Cardiac muscle cell (in vitro differentiated cells and primary cell): ENCODE measurements at regions not wholly inside any gene's neighbourhood (a gene's known extent, or its start where the extent isn't known, plus 50 kb on each side); places are given as distances from the start of the nearest gene placed in this dataset.

ENCODE experiments used
- DNase-seq, 2 donors: peaks; one replicate each; pipeline versions ENCODE4 v3.0.0 to v3.0.0-alpha.2; 2010 to 2017; ENCODE audit warnings: low read depth in 1 of 2, low spot score in 1 of 2
- H3K27ac ChIP-seq: fragments of 200-600 bp; sonication (generic); 2 replicates; pipeline ENCODE4 v1.5.1; 2016
- H3K27me3 ChIP-seq: fragments of 200-600 bp; sonication (generic); 2 replicates; pipeline ENCODE4 v1.6.0; 2016; ENCODE audit warnings: control low read depth
- H3K36me3 ChIP-seq: fragments of 200-600 bp; sonication (generic); 2 replicates; pipeline ENCODE4 v1.5.1; 2016; ENCODE audit warnings: control low read depth
- H3K4me1 ChIP-seq: fragments of 200-600 bp; sonication (generic); 2 replicates; pipeline ENCODE4 v1.8.1; 2017; ENCODE audit warnings: low read depth, mild to moderate bottlenecking, mixed run types
- H3K4me3 ChIP-seq: fragments of 200-600 bp; sonication (generic); 2 replicates; pipeline ENCODE4 v1.5.1; 2016; ENCODE audit warnings: mild to moderate bottlenecking
- H3K9me3 ChIP-seq: fragments of 200-600 bp; sonication (generic); 2 replicates; pipeline ENCODE4 v1.5.1; 2017; ENCODE audit warnings: low read depth, mild to moderate bottlenecking, control low read depth
- TF ChIP-seq, protein P1 (sequence below): IDR thresholded peaks from 2 replicates; pipeline ENCODE4 v1.5.1; 2012; ENCODE audit warnings: low read depth, mild to moderate bottlenecking, low read length

DNA sequence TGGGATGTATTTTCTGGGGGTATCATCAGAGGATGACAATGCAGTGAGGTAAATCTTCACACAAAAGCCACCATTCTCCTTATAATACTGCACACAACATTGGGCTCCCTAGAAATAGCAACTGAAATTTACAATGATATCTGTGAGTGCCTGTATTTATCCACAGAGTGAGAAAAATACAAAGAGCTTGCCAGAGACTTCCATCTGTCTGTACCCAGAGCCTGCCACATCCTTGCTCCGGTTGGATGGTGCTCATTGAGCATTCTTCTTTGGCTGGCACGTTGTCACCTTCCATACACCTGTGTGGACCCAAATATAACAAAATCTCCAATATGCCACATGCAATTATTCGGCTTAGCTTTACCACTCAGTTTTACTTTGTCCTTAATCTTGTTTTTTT, 189.5 kb upstream of the UFM1 start:
- DNase-seq = no peak
- Histone ChIP-seq H3K27me3 (no peaks in the 10 kb centered on the region), H3K27ac (no peak overlapping the region), H3K4me1 (no peaks in the 10 kb centered on the region), H3K4me3 (no peak overlapping the region), H3K36me3 (no peaks in the 10 kb centered on the region), H3K9me3 (no peaks in the 10 kb centered on the region)
- TF ChIP-seq, protein P1, sequence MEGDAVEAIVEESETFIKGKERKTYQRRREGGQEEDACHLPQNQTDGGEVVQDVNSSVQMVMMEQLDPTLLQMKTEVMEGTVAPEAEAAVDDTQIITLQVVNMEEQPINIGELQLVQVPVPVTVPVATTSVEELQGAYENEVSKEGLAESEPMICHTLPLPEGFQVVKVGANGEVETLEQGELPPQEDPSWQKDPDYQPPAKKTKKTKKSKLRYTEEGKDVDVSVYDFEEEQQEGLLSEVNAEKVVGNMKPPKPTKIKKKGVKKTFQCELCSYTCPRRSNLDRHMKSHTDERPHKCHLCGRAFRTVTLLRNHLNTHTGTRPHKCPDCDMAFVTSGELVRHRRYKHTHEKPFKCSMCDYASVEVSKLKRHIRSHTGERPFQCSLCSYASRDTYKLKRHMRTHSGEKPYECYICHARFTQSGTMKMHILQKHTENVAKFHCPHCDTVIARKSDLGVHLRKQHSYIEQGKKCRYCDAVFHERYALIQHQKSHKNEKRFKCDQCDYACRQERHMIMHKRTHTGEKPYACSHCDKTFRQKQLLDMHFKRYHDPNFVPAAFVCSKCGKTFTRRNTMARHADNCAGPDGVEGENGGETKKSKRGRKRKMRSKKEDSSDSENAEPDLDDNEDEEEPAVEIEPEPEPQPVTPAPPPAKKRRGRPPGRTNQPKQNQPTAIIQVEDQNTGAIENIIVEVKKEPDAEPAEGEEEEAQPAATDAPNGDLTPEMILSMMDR = no peak

DNA sequence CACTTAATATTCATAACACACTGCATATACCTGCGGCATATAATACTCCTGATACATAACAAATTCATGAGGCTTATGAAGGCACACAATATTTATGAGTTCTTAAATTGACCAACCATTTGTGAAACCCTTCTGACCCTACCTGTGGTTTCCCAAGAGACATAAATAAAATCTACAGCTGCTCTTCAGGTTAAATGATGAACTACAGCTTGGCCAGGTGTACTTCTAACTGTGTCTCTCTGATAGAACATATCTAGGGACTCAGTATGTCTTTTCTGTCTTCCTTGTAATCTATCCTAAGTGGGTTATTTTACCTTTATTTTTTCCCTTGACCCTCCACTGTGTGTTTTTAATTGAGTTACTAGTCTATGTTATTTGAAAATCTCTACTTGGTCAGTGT, 189.9 kb upstream of the UFM1 start:
- TF ChIP-seq, protein P1 = no peak
- Histone ChIP-seq H3K9me3 (no peaks in the 10 kb centered on the region), H3K27me3 (no peaks in the 10 kb centered on the region), H3K27ac (no peak overlapping the region), H3K4me3 (no peak overlapping the region), H3K36me3 (no peaks in the 10 kb centered on the region), H3K4me1 (no peaks in the 10 kb centered on the region)
- DNase-seq = no peak

DNA sequence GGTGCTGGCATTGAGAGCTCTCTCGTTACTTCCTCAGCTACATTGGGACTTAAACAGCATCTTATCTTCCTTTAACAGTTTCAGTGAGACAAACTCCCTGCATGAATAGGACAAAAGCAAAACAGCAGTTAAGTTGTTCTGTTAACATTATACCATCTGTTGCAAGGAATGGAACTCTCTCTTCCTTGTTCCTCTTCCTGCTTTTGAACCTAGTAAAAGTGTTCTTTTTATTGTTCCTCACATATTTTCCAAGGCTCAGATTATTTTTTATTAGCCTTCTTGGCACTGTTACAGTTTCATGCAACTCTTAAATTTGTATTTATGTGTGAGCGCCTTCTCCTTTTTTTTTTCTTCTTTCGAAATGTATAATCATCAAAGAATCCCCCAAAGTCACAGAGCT, 202.6 kb upstream of the UFM1 start:
- TF ChIP-seq, protein P1 = no peak
- Histone ChIP-seq H3K4me1 (no peaks in the 10 kb centered on the region), H3K36me3 (no peaks in the 10 kb centered on the region), H3K27me3 (no peaks in the 10 kb centered on the region), H3K9me3 (no peaks in the 10 kb centered on the region), H3K27ac (no peak overlapping the region), H3K4me3 (no peak overlapping the region)
- peak in 1 of 2 donors; percentile 0 for DNase-seq

DNA sequence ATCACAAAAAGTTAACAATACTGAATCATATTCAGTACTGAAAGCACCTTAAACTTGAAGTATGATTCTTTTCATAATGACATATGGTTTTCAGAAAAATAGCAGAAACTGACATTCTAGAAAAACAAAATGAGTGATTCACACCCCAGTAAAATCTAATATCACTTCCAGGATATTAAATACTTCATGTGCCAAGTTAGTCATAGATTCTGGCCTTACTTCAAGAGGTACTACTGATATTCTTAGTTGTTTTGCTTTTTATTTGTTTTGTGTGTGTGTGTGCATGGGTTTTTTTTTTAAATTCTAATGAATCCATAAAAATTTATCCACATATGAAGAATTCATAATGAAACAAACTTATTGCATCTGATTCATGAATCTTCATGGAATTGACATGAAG, 207.9 kb upstream of the UFM1 start:
- H3K27ac ChIP-seq = no peak overlapping the region
- no peaks in the 10 kb centered on the region for H3K9me3 ChIP-seq
- TF ChIP-seq, protein P1 = no peak
- no peaks in the 10 kb centered on the region for H3K27me3 ChIP-seq
- no peaks in the 10 kb centered on the region for H3K4me1 ChIP-seq
- peak in 1 of 2 donors; percentile 44 for DNase-seq
- H3K4me3 ChIP-seq = no peak overlapping the region
- H3K36me3 ChIP-seq = no peaks in the 10 kb centered on the region

DNA sequence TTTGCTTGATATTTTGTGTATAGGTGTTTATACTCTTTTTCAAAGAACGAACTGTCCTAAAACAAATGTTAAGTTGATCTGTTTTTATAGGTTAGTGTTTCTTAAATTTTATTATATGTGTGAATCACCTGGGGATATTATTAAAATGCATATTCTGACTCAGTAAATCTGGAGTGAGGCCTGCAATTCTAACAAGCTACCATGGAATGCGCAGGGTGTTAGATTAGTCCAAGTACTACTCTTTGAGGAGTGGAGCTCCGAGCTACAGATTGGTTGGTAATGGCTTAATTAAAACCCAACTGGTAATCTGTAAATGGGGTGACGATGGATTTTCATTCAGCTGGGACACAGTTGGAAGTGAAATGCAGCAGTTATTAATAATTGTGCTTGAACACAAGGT, 214.1 kb upstream of the UFM1 start:
- H3K27ac ChIP-seq = no peak overlapping the region
- H3K27me3 ChIP-seq = no peaks in the 10 kb centered on the region
- TF ChIP-seq, protein P1 = no peak
- H3K36me3 ChIP-seq = no peaks in the 10 kb centered on the region
- no peaks in the 10 kb centered on the region for H3K4me1 ChIP-seq
- peak in 1 of 2 donors; percentile 1 for DNase-seq
- H3K9me3 ChIP-seq = no peaks in the 10 kb centered on the region
- H3K4me3 ChIP-seq = no peak overlapping the region

DNA sequence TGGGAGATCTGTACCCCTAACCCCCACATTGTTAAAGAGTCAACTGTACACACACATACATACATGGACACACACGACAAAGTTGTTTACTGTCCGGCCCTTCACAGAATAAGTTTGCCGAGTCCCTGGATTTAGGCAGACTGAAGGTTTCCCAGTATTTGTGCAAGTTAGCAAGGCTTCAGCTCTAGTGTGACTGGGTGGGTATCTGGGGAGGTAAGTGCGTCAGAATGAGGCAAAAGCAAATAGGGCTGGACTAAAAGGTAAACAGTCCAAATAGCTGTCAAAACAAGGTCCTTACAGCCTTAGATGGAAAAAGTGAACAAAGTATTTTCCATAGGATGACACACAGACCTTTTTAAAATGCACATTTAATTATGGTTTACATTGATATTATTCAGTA, 228.4 kb upstream of the UFM1 start:
- H3K27me3 ChIP-seq = no peaks in the 10 kb centered on the region
- H3K4me1 ChIP-seq = no peaks in the 10 kb centered on the region
- TF ChIP-seq, protein P1 = no peak
- no peak overlapping the region for H3K27ac ChIP-seq
- H3K4me3 ChIP-seq = no peak overlapping the region
- DNase-seq = no peak
- H3K36me3 ChIP-seq = no peaks in the 10 kb centered on the region
- no peaks in the 10 kb centered on the region for H3K9me3 ChIP-seq
